Osteoblast (primary cell): ENCODE measurements at regions not wholly inside any gene's neighbourhood (a gene's known extent, or its start where the extent isn't known, plus 50 kb on each side); places are given as distances from the start of the nearest gene placed in this dataset.

Experiments
- DNase-seq: peaks from one replicate; pipeline ENCODE4 v3.0.0; 2011; ENCODE audit warnings: low spot score, mixed read lengths; ENCODE audit not compliant: insufficient read length; ENCODE audit errors: missing footprints
- H2AFZ ChIP-seq: 2 replicates; pipeline ENCODE4 v1.6.0; 2011; ENCODE audit warnings: mild to moderate bottlenecking, low read length
- H3K27ac ChIP-seq: 2 replicates; pipeline ENCODE4 v1.5.1; 2011; ENCODE audit warnings: mild to moderate bottlenecking, low read depth, low read length, moderate library complexity
- H3K27me3 ChIP-seq: 2 replicates; pipeline ENCODE4 v1.6.0; 2012; ENCODE audit warnings: mild to moderate bottlenecking, control low read depth, inconsistent platforms, low read length, moderate library complexity; ENCODE audit not compliant: insufficient read depth
- H3K36me3 ChIP-seq: 2 replicates; pipeline ENCODE4 v1.5.1; 2011; ENCODE audit warnings: mild to moderate bottlenecking, low read length, control low read depth, moderate library complexity; ENCODE audit not compliant: insufficient read depth
- H3K4me1 ChIP-seq: 2 replicates; pipeline ENCODE4 v1.5.1; 2011; ENCODE audit warnings: mild to moderate bottlenecking, low read length, control low read depth, moderate library complexity; ENCODE audit not compliant: insufficient read depth
- H3K4me2 ChIP-seq: 2 replicates; pipeline ENCODE4 v1.6.0; 2011; ENCODE audit warnings: mild to moderate bottlenecking, low read length; ENCODE audit not compliant: insufficient read depth
- H3K4me3 ChIP-seq: fragments of 200-600 bp; sonication (generic); 3 replicates; pipeline ENCODE4 v1.5.1; 2012; ENCODE audit warnings: mild to moderate bottlenecking, low read length, inconsistent platforms; ENCODE audit not compliant: insufficient read depth
- H3K79me2 ChIP-seq: 2 replicates; pipeline ENCODE4 v1.6.0; 2012; ENCODE audit warnings: mild to moderate bottlenecking, low read length, control low read depth, inconsistent platforms; ENCODE audit not compliant: insufficient read depth
- H3K9me3 ChIP-seq: 2 replicates; pipeline ENCODE4 v1.5.1; 2011; ENCODE audit warnings: low read depth, low read length, control low read depth
- H4K20me1 ChIP-seq: 2 replicates; pipeline ENCODE4 v1.6.0; 2012; ENCODE audit warnings: mild to moderate bottlenecking, low read length, control low read depth; ENCODE audit not compliant: insufficient read depth
- TF ChIP-seq, protein P1 (sequence below): IDR thresholded peaks from 2 replicates; pipeline ENCODE4 v1.5.1; 2011; ENCODE audit warnings: mild to moderate bottlenecking, low read depth, low read length, moderate library complexity; ENCODE audit errors: extremely low read depth

DNA sequence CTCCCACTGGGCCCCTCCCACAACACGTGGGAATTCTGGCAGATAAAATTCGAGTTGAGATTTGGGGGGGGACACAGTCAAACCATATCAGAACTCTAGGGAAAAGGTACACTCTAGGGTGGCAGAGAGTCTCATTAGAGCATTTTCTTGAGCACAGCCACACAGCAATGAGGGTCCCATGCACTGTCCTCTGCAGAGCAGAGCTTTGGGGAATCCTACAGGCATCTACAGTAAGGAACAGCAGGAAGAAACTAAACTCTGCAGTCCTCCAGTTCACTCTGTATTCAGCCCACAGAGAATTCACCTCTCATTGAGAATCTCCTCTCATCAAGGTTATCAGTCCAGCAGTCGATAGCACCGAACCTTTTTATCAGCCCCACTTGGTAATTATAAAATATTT lies 438.6 kb upstream of the NOX3 start:
- DNase-seq, result no peak
- no peak overlapping the region for H3K27ac ChIP-seq
- TF ChIP-seq, protein P1, sequence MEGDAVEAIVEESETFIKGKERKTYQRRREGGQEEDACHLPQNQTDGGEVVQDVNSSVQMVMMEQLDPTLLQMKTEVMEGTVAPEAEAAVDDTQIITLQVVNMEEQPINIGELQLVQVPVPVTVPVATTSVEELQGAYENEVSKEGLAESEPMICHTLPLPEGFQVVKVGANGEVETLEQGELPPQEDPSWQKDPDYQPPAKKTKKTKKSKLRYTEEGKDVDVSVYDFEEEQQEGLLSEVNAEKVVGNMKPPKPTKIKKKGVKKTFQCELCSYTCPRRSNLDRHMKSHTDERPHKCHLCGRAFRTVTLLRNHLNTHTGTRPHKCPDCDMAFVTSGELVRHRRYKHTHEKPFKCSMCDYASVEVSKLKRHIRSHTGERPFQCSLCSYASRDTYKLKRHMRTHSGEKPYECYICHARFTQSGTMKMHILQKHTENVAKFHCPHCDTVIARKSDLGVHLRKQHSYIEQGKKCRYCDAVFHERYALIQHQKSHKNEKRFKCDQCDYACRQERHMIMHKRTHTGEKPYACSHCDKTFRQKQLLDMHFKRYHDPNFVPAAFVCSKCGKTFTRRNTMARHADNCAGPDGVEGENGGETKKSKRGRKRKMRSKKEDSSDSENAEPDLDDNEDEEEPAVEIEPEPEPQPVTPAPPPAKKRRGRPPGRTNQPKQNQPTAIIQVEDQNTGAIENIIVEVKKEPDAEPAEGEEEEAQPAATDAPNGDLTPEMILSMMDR, result no peak
- H3K4me3 ChIP-seq, result no peak overlapping the region
- no peak overlapping the region for H2AFZ ChIP-seq
- no peaks in the 10 kb centered on the region for H3K27me3 ChIP-seq
- no peaks in the 10 kb centered on the region for H4K20me1 ChIP-seq
- H3K9me3 ChIP-seq, result no peaks in the 10 kb centered on the region
- no peaks in the 10 kb centered on the region for H3K79me2 ChIP-seq
- H3K36me3 ChIP-seq, result no peaks in the 10 kb centered on the region
- no peak overlapping the region for H3K4me2 ChIP-seq
- no peaks in the 10 kb centered on the region for H3K4me1 ChIP-seq

DNA sequence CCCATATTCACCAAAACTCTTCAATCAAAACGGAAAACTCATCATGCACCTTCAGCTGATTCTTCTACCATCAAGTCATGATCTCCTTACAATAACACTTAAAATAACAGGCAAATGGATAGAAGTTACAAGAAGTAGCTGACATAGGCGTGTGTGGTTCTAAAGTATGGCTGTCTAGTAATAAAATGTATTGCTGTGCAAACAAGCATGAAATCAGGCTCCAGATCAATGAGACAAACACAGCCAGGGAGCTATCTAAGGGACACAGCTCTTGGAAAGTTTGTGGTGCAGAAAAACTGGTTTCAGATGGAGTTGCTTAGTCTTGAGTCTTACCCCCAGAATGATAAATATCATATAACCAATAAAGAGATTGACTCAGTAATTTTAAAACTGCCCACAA lies 434.8 kb upstream of the NOX3 start:
- Histone ChIP-seq H3K27ac (no peak overlapping the region), H3K79me2 (no peaks in the 10 kb centered on the region), H2AFZ (no peak overlapping the region), H3K4me1 (no peaks in the 10 kb centered on the region), H4K20me1 (no peaks in the 10 kb centered on the region), H3K4me2 (no peak overlapping the region), H3K9me3 (no peaks in the 10 kb centered on the region), H3K27me3 (no peaks in the 10 kb centered on the region), H3K36me3 (no peaks in the 10 kb centered on the region), H3K4me3 (no peak overlapping the region)
- no peak for DNase-seq
- TF ChIP-seq, protein P1, result no peak

DNA sequence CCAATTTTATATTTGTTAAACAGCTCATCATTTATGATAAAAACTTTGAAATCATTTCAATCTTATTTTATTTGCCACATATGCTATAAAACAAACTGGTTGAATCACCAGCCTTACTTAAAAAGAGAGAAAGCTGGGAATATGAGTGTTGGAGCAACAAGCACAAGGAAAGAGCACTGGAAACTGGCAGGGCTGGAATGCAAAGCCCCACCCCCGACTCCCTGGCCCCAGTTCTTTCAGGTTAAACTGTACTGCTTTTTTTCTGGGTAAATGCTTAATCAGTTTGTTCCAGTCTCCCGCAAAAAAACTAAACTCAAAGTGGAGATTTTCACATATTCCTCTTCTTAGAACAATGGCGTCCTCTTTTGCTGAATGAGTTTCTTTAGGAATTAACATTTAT lies 433.8 kb upstream of the NOX3 start:
- no peak overlapping the region for H2AFZ ChIP-seq
- no peaks in the 10 kb centered on the region for H3K4me1 ChIP-seq
- TF ChIP-seq, protein P1, result no peak
- no peaks in the 10 kb centered on the region for H3K79me2 ChIP-seq
- H3K36me3 ChIP-seq, result no peaks in the 10 kb centered on the region
- no peak overlapping the region for H3K27ac ChIP-seq
- no peaks in the 10 kb centered on the region for H4K20me1 ChIP-seq
- no peak for DNase-seq
- no peaks in the 10 kb centered on the region for H3K27me3 ChIP-seq
- H3K4me3 ChIP-seq, result no peak overlapping the region
- H3K9me3 ChIP-seq, result no peaks in the 10 kb centered on the region
- H3K4me2 ChIP-seq, result no peak overlapping the region

DNA sequence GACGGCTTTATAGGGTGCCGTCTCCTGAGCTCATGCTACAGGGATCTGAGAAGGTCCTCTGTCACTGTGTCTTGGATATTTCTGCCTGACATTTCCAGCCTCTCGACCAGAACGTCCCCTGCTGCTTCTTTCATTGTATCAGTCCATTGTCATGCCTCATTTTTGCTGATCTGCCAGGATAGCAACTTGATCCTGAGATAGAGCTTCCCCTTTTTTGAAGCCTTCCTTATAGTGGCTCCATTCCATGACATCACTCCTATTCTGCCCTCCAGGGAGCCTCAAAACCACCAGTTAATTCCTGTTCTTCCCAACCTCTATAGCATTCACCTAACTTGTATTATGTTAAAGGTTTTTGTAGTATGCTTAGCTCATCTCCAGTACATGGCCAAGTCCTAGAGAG lies 431.8 kb upstream of the NOX3 start:
- Histone ChIP-seq H2AFZ (no peak overlapping the region), H3K4me3 (no peak overlapping the region), H3K27me3 (no peaks in the 10 kb centered on the region), H4K20me1 (no peaks in the 10 kb centered on the region), H3K4me1 (no peaks in the 10 kb centered on the region), H3K9me3 (no peaks in the 10 kb centered on the region), H3K27ac (no peak overlapping the region), H3K4me2 (no peak overlapping the region), H3K79me2 (no peaks in the 10 kb centered on the region), H3K36me3 (no peaks in the 10 kb centered on the region)
- TF ChIP-seq, protein P1, result no peak
- no peak for DNase-seq
